Head of caudate nucleus (tissue), 42 donors: ENCODE measurements at regions not wholly inside any gene's neighbourhood (a gene's known extent, or its start where the extent isn't known, plus 50 kb on each side); places are given as distances from the start of the nearest gene placed in this dataset.

ENCODE experiments used
- DNase-seq, 42 donors: peaks; one replicate each; pipeline versions ENCODE4 v3.0.0 to v3.0.0-alpha.2; 2020 to 2021; ENCODE audit warnings: mixed read lengths in 7 of 42
- intact Hi-C: fragments of 100-400 bp; cut with DNase I; formaldehyde crosslinking; loops from one replicate; pipeline ENCODE4 v1.15.0; 2022

- intact Hi-C loops, result no loop called here
- DNase-seq, result peak in 6 of 42 donors; percentile 12 to 60 (median 28)
Observed at GRCh38 chr12:118590406-118591150, 214.2 kb downstream of the SUDS3 start.

- DNase-seq, result no peak
Observed at GRCh38 chr12:118603610-118604361, 227.4 kb downstream of the SUDS3 start.

GRCh38 chr12:118606690-118607089 is 230.3 kb downstream of the SUDS3 start:
- intact Hi-C loops, result no loop called here

More at GRCh38 chr12:118603610-118604361, 227.4 kb downstream of the SUDS3 start:
- intact Hi-C loops, result no loop called here

GRCh38 chr12:118607831-118608230 is 231.5 kb downstream of the SUDS3 start:
- no peak for DNase-seq
- intact Hi-C loops, result no loop called here

More at GRCh38 chr12:118606690-118607089, 230.3 kb downstream of the SUDS3 start:
- no peak for DNase-seq

GRCh38 chr12:118608770-118609344 is 232.5 kb downstream of the SUDS3 start:
- intact Hi-C loops, result no loop called here
- no peak for DNase-seq

GRCh38 chr12:118611295-118611694 is 234.9 kb downstream of the SUDS3 start:
- DNase-seq, result peak in 15 of 42 donors; percentile 5 to 76 (median 18)
- intact Hi-C loops, result no loop called here

GRCh38 chr12:118611770-118612169 is 235.4 kb downstream of the SUDS3 start:
- intact Hi-C loops, result no loop called here
- no peak for DNase-seq

GRCh38 chr12:118617611-118618450 is 241.5 kb downstream of the SUDS3 start:
- no peak for DNase-seq
- intact Hi-C loops, result no loop called here

- intact Hi-C loops, result no loop called here
- DNase-seq, result no peak
Observed at GRCh38 chr12:118618695-118619094, 242.3 kb downstream of the SUDS3 start.

- intact Hi-C loops, result no loop called here
- DNase-seq, result no peak
Observed at GRCh38 chr12:118625050-118625675, 248.8 kb downstream of the SUDS3 start.

GRCh38 chr12:118633071-118633470 is 256.7 kb downstream of the SUDS3 start:
- intact Hi-C loops, result no loop called here
- no peak for DNase-seq

- intact Hi-C loops, result no loop called here
Observed at GRCh38 chr12:118635276-118635675, 258.9 kb downstream of the SUDS3 start.

GRCh38 chr12:118637767-118638370 is 261.5 kb downstream of the SUDS3 start:
- intact Hi-C loops, result no loop called here
- DNase-seq, result no peak

More at GRCh38 chr12:118635276-118635675, 258.9 kb downstream of the SUDS3 start:
- no peak for DNase-seq

GRCh38 chr12:118641249-118641648 is 264.9 kb downstream of the SUDS3 start:
- no peak for DNase-seq
- intact Hi-C loops, result no loop called here

GRCh38 chr12:118645219-118645618 is 268.9 kb downstream of the SUDS3 start:
- intact Hi-C loops, result no loop called here
- DNase-seq, result peak in 1 of 42 donors; percentile 43

GRCh38 chr12:118649765-118650585 is 273.6 kb downstream of the SUDS3 start:
- DNase-seq, result no peak
- intact Hi-C loops, result no loop called here

GRCh38 chr12:118650586-118650960 is 274.2 kb downstream of the SUDS3 start:
- no peak for DNase-seq
- intact Hi-C loops, result no loop called here
